ENCODE measurements at regions not wholly inside any gene's neighbourhood (a gene's known extent, or its start where the extent isn't known, plus 50 kb on each side); places are given as distances from the start of the nearest gene placed in this dataset.

DNA sequence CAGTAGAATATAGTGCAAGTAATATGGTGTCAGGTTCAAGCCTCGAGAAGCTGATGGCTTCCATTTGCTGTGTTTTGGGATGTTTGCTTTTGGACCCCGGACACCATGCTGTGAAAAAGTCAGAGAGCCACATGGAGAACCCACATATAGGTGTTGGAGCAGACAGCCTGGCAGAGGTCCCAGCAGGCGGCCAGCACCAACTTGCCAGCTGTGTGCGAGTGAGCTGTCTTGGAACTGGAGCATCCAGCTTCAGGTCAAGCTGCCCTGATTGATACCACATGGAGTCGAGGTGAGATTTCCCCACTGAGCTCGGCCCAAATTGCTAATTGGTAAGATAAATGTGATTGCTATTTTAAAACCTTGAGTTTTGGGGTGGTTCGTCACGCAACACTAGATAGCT, 185.7 kb upstream of the TBL1XR1 start:
- Histone ChIP-seq H3K4me2 (replicated peaks; ENCODE audit: low read depth, low read length, poor library complexity, severe bottlenecking) (no peak overlapping the region), H3K4me3 (ENCODE audit: control extremely low read depth in 1 of 5, extremely low read depth in 1 of 5, insufficient read depth in 1 of 5, low read depth in 2 of 5, low read length in 4 of 5) (no peak overlapping the region), H2AFZ (ENCODE audit: insufficient read depth, low read depth, low read length, poor library complexity, severe bottlenecking) (no peak overlapping the region), H4K20me1 (ENCODE audit: control insufficient read depth, insufficient read depth, low read length, poor library complexity, severe bottlenecking) (no peaks in the 10 kb centered on the region), H3K9me3 (ENCODE audit: control extremely low read depth in 1 of 3, control insufficient read depth in 2 of 3, insufficient read depth in 1 of 3, low read length in 2 of 3) (peaks cover 0 to 5% (median 2%) of the 10 kb centered on the region in 3 donors), H3K27me3 (replicated peaks in 1 of 4; ENCODE audit: control extremely low read depth in 1 of 4, control insufficient read depth in 3 of 4, insufficient read depth in 4 of 4, low read length in 3 of 4) (no peaks in the 10 kb centered on the region), H3K9ac (ENCODE audit: low read length) (no peak overlapping the region), H3K36me3 (replicated peaks in 1 of 2; ENCODE audit: control extremely low read depth in 1 of 2, control insufficient read depth in 1 of 2, extremely low read depth in 1 of 2, insufficient read depth in 2 of 2, low read length in 1 of 2) (no peaks in the 10 kb centered on the region), H3K4me1 (ENCODE audit: control insufficient read depth in 2 of 2, insufficient read depth in 2 of 2, low read length in 2 of 2) (peaks cover 12% of the 10 kb centered on the region in 2 donors), H3K27ac (ENCODE audit: low read length in 2 of 2) (no peak overlapping the region), H3K79me2 (ENCODE audit: control insufficient read depth, insufficient read depth, low read length) (no peaks in the 10 kb centered on the region)
- Mint-ChIP-seq H3K27ac (no peak overlapping the region), H3K4me1 (peaks cover 17% of the 10 kb centered on the region), H3K27me3 (no peaks in the 10 kb centered on the region), H3K4me3 (no peak overlapping the region), H3K9me3 (ENCODE audit: insufficient read depth) (no peaks in the 10 kb centered on the region)
- no peak for ATAC-seq (ENCODE audit: low read depth)
- intact Hi-C loops (cut with micrococcal nuclease), result no loop called here
- no peak for DNase-seq
- TF ChIP-seq, protein P1, sequence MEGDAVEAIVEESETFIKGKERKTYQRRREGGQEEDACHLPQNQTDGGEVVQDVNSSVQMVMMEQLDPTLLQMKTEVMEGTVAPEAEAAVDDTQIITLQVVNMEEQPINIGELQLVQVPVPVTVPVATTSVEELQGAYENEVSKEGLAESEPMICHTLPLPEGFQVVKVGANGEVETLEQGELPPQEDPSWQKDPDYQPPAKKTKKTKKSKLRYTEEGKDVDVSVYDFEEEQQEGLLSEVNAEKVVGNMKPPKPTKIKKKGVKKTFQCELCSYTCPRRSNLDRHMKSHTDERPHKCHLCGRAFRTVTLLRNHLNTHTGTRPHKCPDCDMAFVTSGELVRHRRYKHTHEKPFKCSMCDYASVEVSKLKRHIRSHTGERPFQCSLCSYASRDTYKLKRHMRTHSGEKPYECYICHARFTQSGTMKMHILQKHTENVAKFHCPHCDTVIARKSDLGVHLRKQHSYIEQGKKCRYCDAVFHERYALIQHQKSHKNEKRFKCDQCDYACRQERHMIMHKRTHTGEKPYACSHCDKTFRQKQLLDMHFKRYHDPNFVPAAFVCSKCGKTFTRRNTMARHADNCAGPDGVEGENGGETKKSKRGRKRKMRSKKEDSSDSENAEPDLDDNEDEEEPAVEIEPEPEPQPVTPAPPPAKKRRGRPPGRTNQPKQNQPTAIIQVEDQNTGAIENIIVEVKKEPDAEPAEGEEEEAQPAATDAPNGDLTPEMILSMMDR (IDR thresholded peaks at IDR 0.05), result no peak
- TF ChIP-seq EZH2 (IDR thresholded peaks at IDR 0.05; ENCODE audit: borderline replicate concordance, insufficient read depth, low read depth, low read length, poor library complexity, severe bottlenecking), result no peak
- POLR2A ChIA-PET, result no interaction called here
- WGBS (ENCODE audit: insufficient coverage), result 100% methylated on average over 4 of the region's 8 CpGs
- CTCF ChIA-PET, result interaction anchor here (1.0 kb wide), 1 partner anchor 147 kb away, joined by 3 read pairs; no protein-coding TSS in a partner anchor

- Histone ChIP-seq H2AFZ (ENCODE audit: insufficient read depth, low read depth, low read length, poor library complexity, severe bottlenecking) (no peak overlapping the region), H3K4me3 (ENCODE audit: control extremely low read depth in 1 of 5, extremely low read depth in 1 of 5, insufficient read depth in 1 of 5, low read depth in 2 of 5, low read length in 4 of 5) (no peak overlapping the region), H3K4me2 (replicated peaks; ENCODE audit: low read depth, low read length, poor library complexity, severe bottlenecking) (no peak overlapping the region), H4K20me1 (ENCODE audit: control insufficient read depth, insufficient read depth, low read length, poor library complexity, severe bottlenecking) (no peaks in the 10 kb centered on the region), H3K27ac (ENCODE audit: low read length in 2 of 2) (no peak overlapping the region), H3K79me2 (ENCODE audit: control insufficient read depth, insufficient read depth, low read length) (no peaks in the 10 kb centered on the region), H3K9me3 (ENCODE audit: control extremely low read depth in 1 of 3, control insufficient read depth in 2 of 3, insufficient read depth in 1 of 3, low read length in 2 of 3) (peaks cover 0 to 5% (median 2%) of the 10 kb centered on the region in 3 donors), H3K4me1 (ENCODE audit: control insufficient read depth in 2 of 2, insufficient read depth in 2 of 2, low read length in 2 of 2) (no peaks in the 10 kb centered on the region), H3K36me3 (replicated peaks in 1 of 2; ENCODE audit: control extremely low read depth in 1 of 2, control insufficient read depth in 1 of 2, extremely low read depth in 1 of 2, insufficient read depth in 2 of 2, low read length in 1 of 2) (no peaks in the 10 kb centered on the region), H3K9ac (ENCODE audit: low read length) (no peak overlapping the region), H3K27me3 (replicated peaks in 1 of 4; ENCODE audit: control extremely low read depth in 1 of 4, control insufficient read depth in 3 of 4, insufficient read depth in 4 of 4, low read length in 3 of 4) (no peaks in the 10 kb centered on the region)
- no peak overlapping the region for H3K27ac Mint-ChIP-seq
- DNase-seq (no peak), ATAC-seq (ENCODE audit: low read depth) (no peak)
- no peaks in the 10 kb centered on the region for H3K27me3 Mint-ChIP-seq
- ChIA-PET POLR2A (no interaction called here), CTCF (no interaction called here)
- TF ChIP-seq, protein P1 (IDR thresholded peaks at IDR 0.05), result no peak
- no peak for TF ChIP-seq EZH2 (IDR thresholded peaks at IDR 0.05; ENCODE audit: borderline replicate concordance, insufficient read depth, low read depth, low read length, poor library complexity, severe bottlenecking)
- WGBS (ENCODE audit: insufficient coverage), result no CpG with 5 or more reads among the region's 2 CpGs
- intact Hi-C loops (cut with micrococcal nuclease), result no loop called here
- H3K9me3 Mint-ChIP-seq (ENCODE audit: insufficient read depth), result no peaks in the 10 kb centered on the region
- no peak overlapping the region for H3K4me3 Mint-ChIP-seq
- H3K4me1 Mint-ChIP-seq, result peaks cover 9% of the 10 kb centered on the region
These were observed 187.9 kb upstream of the TBL1XR1 start for GRCh38 chr3:177385186-177385585.
